H9 (cell line): ENCODE measurements at regions not wholly inside any gene's neighbourhood (a gene's known extent, or its start where the extent isn't known, plus 50 kb on each side); places are given as distances from the start of the nearest gene placed in this dataset.

ENCODE experiments used
- DNase-seq: peaks from one replicate; pipeline ENCODE4 v3.0.0-alpha.2; 2017
- H2AFZ ChIP-seq: one replicate; pipeline ENCODE4 v1.6.1; 2013; ENCODE audit warnings: mild to moderate bottlenecking, low read length, control low read depth, moderate library complexity
- H2AK5ac ChIP-seq: 2 replicates; pipeline ENCODE4 v1.6.1; 2013; ENCODE audit warnings: low read length, control low read depth, mixed read lengths; ENCODE audit not compliant: insufficient read length
- H2BK120ac ChIP-seq: one replicate; pipeline ENCODE4 v1.6.1; 2013; ENCODE audit warnings: low read depth, mild to moderate bottlenecking, low read length, control low read depth, inconsistent platforms; ENCODE audit not compliant: poor library complexity, severe bottlenecking
- H2BK12ac ChIP-seq: 2 replicates; pipeline ENCODE4 v1.6.1; 2013; ENCODE audit warnings: low read length, control low read depth, mixed read lengths, low read depth; ENCODE audit not compliant: insufficient read length
- H2BK15ac ChIP-seq: 2 replicates; pipeline ENCODE4 v1.6.1; 2013; ENCODE audit warnings: low read depth, low read length, control low read depth
- H2BK20ac ChIP-seq: one replicate; pipeline ENCODE4 v1.6.1; 2013; ENCODE audit warnings: low read depth, mild to moderate bottlenecking, low read length, control low read depth, inconsistent platforms; ENCODE audit not compliant: poor library complexity, severe bottlenecking
- H2BK5ac ChIP-seq: 2 replicates; pipeline ENCODE4 v1.6.1; 2013; ENCODE audit warnings: low read length, control low read depth, mixed read lengths; ENCODE audit not compliant: insufficient read length
- H3K14ac ChIP-seq: 2 replicates; pipeline ENCODE4 v1.6.1; 2013; ENCODE audit warnings: low read length, control low read depth; ENCODE audit not compliant: insufficient read depth
- H3K18ac ChIP-seq: 2 replicates; pipeline ENCODE4 v1.6.1; 2013; ENCODE audit warnings: low read depth, mild to moderate bottlenecking, mixed read lengths, low read length, control low read depth; ENCODE audit not compliant: insufficient read length
- H3K23ac ChIP-seq: 2 replicates; pipeline ENCODE4 v1.6.1; 2013; ENCODE audit warnings: low read length, control low read depth, mixed read lengths, low read depth; ENCODE audit not compliant: insufficient read length
- H3K23me2 ChIP-seq: 2 replicates; pipeline ENCODE4 v1.6.1; 2013; ENCODE audit warnings: low read depth, mild to moderate bottlenecking, mixed read lengths, low read length, control low read depth; ENCODE audit not compliant: insufficient read length, poor library complexity, severe bottlenecking
- H3K27ac ChIP-seq: 2 replicates; pipeline ENCODE4 v1.5.1; 2013; ENCODE audit warnings: low read length, control low read depth, mixed read lengths, low read depth; ENCODE audit not compliant: insufficient read length
- H3K27me3 ChIP-seq: 2 replicates; pipeline ENCODE4 v1.6.1; 2013; ENCODE audit warnings: low read length, control low read depth, inconsistent platforms; ENCODE audit not compliant: insufficient read depth
- H3K4ac ChIP-seq: 2 replicates; pipeline ENCODE4 v1.6.1; 2013; ENCODE audit warnings: low read depth, mild to moderate bottlenecking, control low read depth, inconsistent platforms, low read length, moderate library complexity
- H3K4me1 ChIP-seq: 2 replicates; pipeline ENCODE4 v1.6.1; 2013; ENCODE audit warnings: low read length, control low read depth, inconsistent platforms; ENCODE audit not compliant: insufficient read depth
- H3K4me2 ChIP-seq: 2 replicates; pipeline ENCODE4 v1.6.1; 2013; ENCODE audit warnings: low read length, control low read depth, mixed read lengths; ENCODE audit not compliant: insufficient read length, insufficient read depth
- H3K56ac ChIP-seq: 2 replicates; pipeline ENCODE4 v1.6.1; 2013; ENCODE audit warnings: low read depth, mild to moderate bottlenecking, mixed read lengths, low read length, control low read depth; ENCODE audit not compliant: insufficient read length
- H3K79me1 ChIP-seq: 2 replicates; pipeline ENCODE4 v1.6.1; 2013; ENCODE audit warnings: low read depth, mild to moderate bottlenecking, moderate library complexity, low read length, control low read depth, inconsistent platforms; ENCODE audit not compliant: insufficient read depth, poor library complexity, severe bottlenecking
- H3K79me2 ChIP-seq: 2 replicates; pipeline ENCODE4 v1.6.1; 2013; ENCODE audit warnings: low read length, control low read depth, inconsistent platforms; ENCODE audit not compliant: insufficient read depth
- H3K9ac ChIP-seq: 2 replicates; pipeline ENCODE4 v1.6.1; 2013; ENCODE audit warnings: low read length, control low read depth, mixed read lengths; ENCODE audit not compliant: insufficient read length; ENCODE audit errors: extremely low read depth
- H3K9me3 ChIP-seq: one replicate; pipeline ENCODE4 v1.6.1; 2013; ENCODE audit warnings: low read depth, low read length, inconsistent platforms; ENCODE audit not compliant: control insufficient read depth
- H3T11ph ChIP-seq: one replicate; pipeline ENCODE4 v1.6.1; 2013; ENCODE audit warnings: mild to moderate bottlenecking, low read length, control low read depth, inconsistent platforms
- H4K20me1 ChIP-seq: one replicate; pipeline ENCODE4 v1.6.1; 2013; ENCODE audit not compliant: control insufficient read depth, insufficient read length, insufficient read depth
- H4K5ac ChIP-seq: 2 replicates; pipeline ENCODE4 v1.6.1; 2013; ENCODE audit warnings: low read depth, mild to moderate bottlenecking, mixed read lengths, low read length, control low read depth; ENCODE audit not compliant: insufficient read length
- H4K8ac ChIP-seq: replicated peaks from 2 replicates; pipeline ENCODE4 v1.6.1; 2013; ENCODE audit warnings: low read length, control low read depth, mixed read lengths, low read depth; ENCODE audit not compliant: insufficient read length
- H4K91ac ChIP-seq: 2 replicates; pipeline ENCODE4 v1.6.1; 2013; ENCODE audit warnings: low read depth, mild to moderate bottlenecking, moderate library complexity, mixed read lengths, low read length, control low read depth; ENCODE audit not compliant: insufficient read length
- H3K27ac Mint-ChIP-seq, 3 experiments: 2 replicates in 2 of 3; 3 replicates in 1 of 3; pipeline ENCODE4 v1.8.0; 2020 to 2021; ENCODE audit warnings: mixed read lengths in 3 of 3, mild to moderate bottlenecking in 1 of 3, moderate library complexity in 1 of 3
- H3K27me3 Mint-ChIP-seq: 2 replicates; pipeline ENCODE4 v1.8.0; 2021; ENCODE audit warnings: low read depth, mild to moderate bottlenecking, moderate library complexity, mixed read lengths
- H3K36me3 Mint-ChIP-seq, 3 experiments: 2 replicates in 2 of 3; 3 replicates in 1 of 3; pipeline ENCODE4 v1.8.0; 2020 to 2021; ENCODE audit warnings: low read depth in 3 of 3, mixed read lengths in 3 of 3; ENCODE audit not compliant: insufficient read depth in 1 of 3
- H3K4me1 Mint-ChIP-seq, 2 experiments: 2 replicates each; pipeline ENCODE4 v1.8.0; 2020; ENCODE audit warnings: mixed read lengths in 2 of 2
- H3K4me3 Mint-ChIP-seq, 2 experiments: 2 replicates in 1 of 2; 3 replicates in 1 of 2; pipeline ENCODE4 v1.8.0; 2020 to 2021; ENCODE audit warnings: mild to moderate bottlenecking in 2 of 2, mixed read lengths in 2 of 2, moderate library complexity in 1 of 2
- H3K9me3 Mint-ChIP-seq, 2 experiments: 2 replicates in 1 of 2; 3 replicates in 1 of 2; pipeline ENCODE4 v1.8.0; 2020; ENCODE audit warnings: mild to moderate bottlenecking in 2 of 2, mixed read lengths in 2 of 2, moderate library complexity in 1 of 2
- WGBS: extraction: QIAGEN DNeasy Blood & Tissue Kit; methylation state at CpG from one replicate; pipeline ENCODE4 v1.1.7; 2013; ENCODE audit warnings: missing lambda C conversion rate, low lambda C conversion rate, mixed read lengths; ENCODE audit not compliant: insufficient read length; ENCODE audit errors: extremely low coverage; 5-methylcytosine and 5-hydroxymethylcytosine counted together
- TF ChIP-seq, protein P1 (sequence below): fragments of 200-600 bp; sonication (generic); conservative IDR thresholded peaks from 3 replicates; pipeline ENCODE4 v1.8.0; 2021; ENCODE audit warnings: antibody characterized with exemption, mild to moderate bottlenecking

DNA sequence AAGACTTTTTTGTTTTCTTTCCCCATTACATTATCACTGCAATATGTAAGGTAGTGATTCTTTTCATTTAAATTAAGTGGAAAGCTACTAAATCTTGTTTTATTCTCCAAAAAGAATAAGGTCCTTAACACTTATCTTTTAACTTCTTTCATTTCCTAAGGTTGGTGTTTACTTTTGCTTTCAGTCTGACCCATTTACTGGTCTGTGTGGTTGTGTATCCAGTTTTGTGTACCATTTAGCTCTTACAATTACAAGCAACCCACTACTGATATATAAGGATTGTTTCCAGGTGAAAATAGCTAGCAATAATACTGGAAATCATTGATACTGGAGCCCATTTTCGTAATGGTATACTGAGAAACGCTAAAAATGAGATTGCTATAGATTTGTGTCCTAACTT is 123.1 kb upstream of the CXorf66 start:
- Mint-ChIP-seq H3K27me3 (peaks cover 23% of the 10 kb centered on the region), H3K36me3 (no peaks in the 10 kb centered on the region; a peak in 1 of 7 replicates), H3K4me1 (peaks cover 14 to 19% of the 10 kb centered on the region in 2 experiments), H3K4me3 (no peak overlapping the region), H3K9me3 (no peaks in the 10 kb centered on the region), H3K27ac (no peak overlapping the region)
- no peak overlapping the region for H3K4me2 ChIP-seq
- no CpG with 5 or more reads among the region's 2 CpGs for WGBS
- H2BK12ac ChIP-seq, result no peak overlapping the region
- H3K27me3 ChIP-seq, result no peaks in the 10 kb centered on the region
- DNase-seq, result no peak
- H4K91ac ChIP-seq, result no peak overlapping the region
- H3K56ac ChIP-seq, result no peak overlapping the region
- no peak overlapping the region for H2BK20ac ChIP-seq
- peaks cover 3% of the 10 kb centered on the region; the same call in 1 of the 2 replicates for H3K4me1 ChIP-seq
- no peak overlapping the region for H3K14ac ChIP-seq
- H2BK120ac ChIP-seq, result no peak overlapping the region
- H3T11ph ChIP-seq, result no peak overlapping the region
- H3K27ac ChIP-seq, result no peak overlapping the region
- no peak overlapping the region for H4K5ac ChIP-seq
- peaks cover 8% of the 10 kb centered on the region for H3K23me2 ChIP-seq
- H4K20me1 ChIP-seq, result no peaks in the 10 kb centered on the region
- no peaks in the 10 kb centered on the region for H3K79me2 ChIP-seq
- H3K23ac ChIP-seq, result no peak overlapping the region
- no peak overlapping the region for H3K18ac ChIP-seq
- H2BK5ac ChIP-seq, result no peak overlapping the region
- no peaks in the 10 kb centered on the region for H3K79me1 ChIP-seq
- no peak overlapping the region for H3K9ac ChIP-seq
- TF ChIP-seq, protein P1, sequence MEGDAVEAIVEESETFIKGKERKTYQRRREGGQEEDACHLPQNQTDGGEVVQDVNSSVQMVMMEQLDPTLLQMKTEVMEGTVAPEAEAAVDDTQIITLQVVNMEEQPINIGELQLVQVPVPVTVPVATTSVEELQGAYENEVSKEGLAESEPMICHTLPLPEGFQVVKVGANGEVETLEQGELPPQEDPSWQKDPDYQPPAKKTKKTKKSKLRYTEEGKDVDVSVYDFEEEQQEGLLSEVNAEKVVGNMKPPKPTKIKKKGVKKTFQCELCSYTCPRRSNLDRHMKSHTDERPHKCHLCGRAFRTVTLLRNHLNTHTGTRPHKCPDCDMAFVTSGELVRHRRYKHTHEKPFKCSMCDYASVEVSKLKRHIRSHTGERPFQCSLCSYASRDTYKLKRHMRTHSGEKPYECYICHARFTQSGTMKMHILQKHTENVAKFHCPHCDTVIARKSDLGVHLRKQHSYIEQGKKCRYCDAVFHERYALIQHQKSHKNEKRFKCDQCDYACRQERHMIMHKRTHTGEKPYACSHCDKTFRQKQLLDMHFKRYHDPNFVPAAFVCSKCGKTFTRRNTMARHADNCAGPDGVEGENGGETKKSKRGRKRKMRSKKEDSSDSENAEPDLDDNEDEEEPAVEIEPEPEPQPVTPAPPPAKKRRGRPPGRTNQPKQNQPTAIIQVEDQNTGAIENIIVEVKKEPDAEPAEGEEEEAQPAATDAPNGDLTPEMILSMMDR, result no peak
- no peak overlapping the region for H2AFZ ChIP-seq
- H3K9me3 ChIP-seq, result no peaks in the 10 kb centered on the region
- no peak overlapping the region for H4K8ac ChIP-seq
- H3K4ac ChIP-seq, result no peak overlapping the region
- H2BK15ac ChIP-seq, result no peak overlapping the region
- H2AK5ac ChIP-seq, result no peak overlapping the region
